ENCODE measurements at regions not wholly inside any gene's neighbourhood (a gene's known extent, or its start where the extent isn't known, plus 50 kb on each side); places are given as distances from the start of the nearest gene placed in this dataset.

- H2AFZ ChIP-seq (ENCODE audit: low read depth, low read length) = no peak overlapping the region
- no peaks in the 10 kb centered on the region for H3K9me3 ChIP-seq (ENCODE audit: insufficient read depth, low read length)
- no peaks in the 10 kb centered on the region for H3K79me2 ChIP-seq (ENCODE audit: low read length)
- no peak overlapping the region for H3K27ac ChIP-seq (ENCODE audit: low read length)
- no peak overlapping the region for H3K4me2 ChIP-seq (ENCODE audit: low read length)
- H3K4me3 ChIP-seq (ENCODE audit: low read length) = no peak overlapping the region
- H3K27me3 ChIP-seq (ENCODE audit: low read depth, low read length) = no peaks in the 10 kb centered on the region
- peaks cover 16% of the 10 kb centered on the region for H3K4me1 ChIP-seq (ENCODE audit: low read length)
- no peaks in the 10 kb centered on the region for H4K20me1 ChIP-seq (ENCODE audit: insufficient read depth, low read length)
- H3K9ac ChIP-seq (ENCODE audit: low read length) = no peak overlapping the region
- no peak for TF ChIP-seq EZH2phosphoT487 (IDR thresholded peaks at IDR 0.05; ENCODE audit: low read depth)
- TF ChIP-seq, protein P1, sequence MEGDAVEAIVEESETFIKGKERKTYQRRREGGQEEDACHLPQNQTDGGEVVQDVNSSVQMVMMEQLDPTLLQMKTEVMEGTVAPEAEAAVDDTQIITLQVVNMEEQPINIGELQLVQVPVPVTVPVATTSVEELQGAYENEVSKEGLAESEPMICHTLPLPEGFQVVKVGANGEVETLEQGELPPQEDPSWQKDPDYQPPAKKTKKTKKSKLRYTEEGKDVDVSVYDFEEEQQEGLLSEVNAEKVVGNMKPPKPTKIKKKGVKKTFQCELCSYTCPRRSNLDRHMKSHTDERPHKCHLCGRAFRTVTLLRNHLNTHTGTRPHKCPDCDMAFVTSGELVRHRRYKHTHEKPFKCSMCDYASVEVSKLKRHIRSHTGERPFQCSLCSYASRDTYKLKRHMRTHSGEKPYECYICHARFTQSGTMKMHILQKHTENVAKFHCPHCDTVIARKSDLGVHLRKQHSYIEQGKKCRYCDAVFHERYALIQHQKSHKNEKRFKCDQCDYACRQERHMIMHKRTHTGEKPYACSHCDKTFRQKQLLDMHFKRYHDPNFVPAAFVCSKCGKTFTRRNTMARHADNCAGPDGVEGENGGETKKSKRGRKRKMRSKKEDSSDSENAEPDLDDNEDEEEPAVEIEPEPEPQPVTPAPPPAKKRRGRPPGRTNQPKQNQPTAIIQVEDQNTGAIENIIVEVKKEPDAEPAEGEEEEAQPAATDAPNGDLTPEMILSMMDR (IDR thresholded peaks at IDR 0.05; ENCODE audit: low read depth, low read length) = no peak
- no peaks in the 10 kb centered on the region for H3K36me3 ChIP-seq (replicated peaks; ENCODE audit: low read depth, low read length)
Observed at GRCh38 chr4:147347217-147347616, 133.7 kb upstream of the EDNRA start.

- Histone ChIP-seq H3K9me3 (ENCODE audit: insufficient read depth, low read length) (no peaks in the 10 kb centered on the region), H3K9ac (ENCODE audit: low read length) (no peak overlapping the region), H3K27ac (ENCODE audit: low read length) (no peak overlapping the region), H3K79me2 (ENCODE audit: low read length) (no peaks in the 10 kb centered on the region), H4K20me1 (ENCODE audit: insufficient read depth, low read length) (no peaks in the 10 kb centered on the region), H3K36me3 (replicated peaks; ENCODE audit: low read depth, low read length) (no peaks in the 10 kb centered on the region), H2AFZ (ENCODE audit: low read depth, low read length) (no peak overlapping the region), H3K4me2 (ENCODE audit: low read length) (no peak overlapping the region), H3K27me3 (ENCODE audit: low read depth, low read length) (no peaks in the 10 kb centered on the region), H3K4me1 (ENCODE audit: low read length) (peaks cover 8% of the 10 kb centered on the region; the same call in 1 of the 2 replicates), H3K4me3 (ENCODE audit: low read length) (no peak overlapping the region)
- no peak for TF ChIP-seq EZH2phosphoT487 (IDR thresholded peaks at IDR 0.05; ENCODE audit: low read depth)
- TF ChIP-seq, protein P1 (IDR thresholded peaks at IDR 0.05; ENCODE audit: low read depth, low read length) = no peak
Observed at GRCh38 chr4:147349193-147349592, 131.7 kb upstream of the EDNRA start.

- no peak overlapping the region for H3K9ac ChIP-seq (ENCODE audit: low read length)
- H2AFZ ChIP-seq (ENCODE audit: low read depth, low read length) = no peak overlapping the region
- TF ChIP-seq EZH2phosphoT487 (IDR thresholded peaks at IDR 0.05; ENCODE audit: low read depth) = no peak
- TF ChIP-seq, protein P1 (IDR thresholded peaks at IDR 0.05; ENCODE audit: low read depth, low read length) = no peak
- no peaks in the 10 kb centered on the region for H3K36me3 ChIP-seq (replicated peaks; ENCODE audit: low read depth, low read length)
- no peak overlapping the region for H3K27ac ChIP-seq (ENCODE audit: low read length)
- no peaks in the 10 kb centered on the region for H4K20me1 ChIP-seq (ENCODE audit: insufficient read depth, low read length)
- no peaks in the 10 kb centered on the region for H3K79me2 ChIP-seq (ENCODE audit: low read length)
- H3K4me1 ChIP-seq (ENCODE audit: low read length) = no peaks in the 10 kb centered on the region
- no peaks in the 10 kb centered on the region for H3K9me3 ChIP-seq (ENCODE audit: insufficient read depth, low read length)
- no peak overlapping the region for H3K4me3 ChIP-seq (ENCODE audit: low read length)
- no peaks in the 10 kb centered on the region for H3K27me3 ChIP-seq (ENCODE audit: low read depth, low read length)
- H3K4me2 ChIP-seq (ENCODE audit: low read length) = no peak overlapping the region
Observed at GRCh38 chr4:147351083-147351787, 129.7 kb upstream of the EDNRA start.

DNA sequence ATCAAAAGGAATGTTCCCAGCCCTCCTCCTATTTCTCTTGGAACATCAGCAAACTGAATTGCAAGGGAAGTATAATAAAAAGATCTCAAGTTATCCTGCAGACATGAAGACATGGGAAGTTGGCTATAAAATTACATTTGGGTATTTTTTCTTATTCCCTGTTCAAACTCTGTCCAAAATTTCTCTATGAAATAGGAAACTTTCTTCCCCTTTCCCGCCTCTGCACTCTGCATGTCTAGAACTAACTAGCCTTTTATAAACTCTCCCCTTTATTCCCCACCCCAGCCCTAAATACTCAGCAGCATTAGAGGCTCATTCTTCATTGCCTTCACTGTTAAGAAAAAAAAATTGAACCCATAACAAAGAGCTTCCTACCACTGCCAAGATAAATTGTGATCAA is 126.7 kb upstream of the EDNRA start:
- Histone ChIP-seq H3K27ac (ENCODE audit: low read length) (no peak overlapping the region), H3K27me3 (ENCODE audit: low read depth, low read length) (no peaks in the 10 kb centered on the region), H3K4me2 (ENCODE audit: low read length) (no peak overlapping the region), H3K9ac (ENCODE audit: low read length) (no peak overlapping the region), H3K4me1 (ENCODE audit: low read length) (no peaks in the 10 kb centered on the region), H3K79me2 (ENCODE audit: low read length) (no peaks in the 10 kb centered on the region), H3K36me3 (replicated peaks; ENCODE audit: low read depth, low read length) (no peaks in the 10 kb centered on the region), H3K4me3 (ENCODE audit: low read length) (no peak overlapping the region), H2AFZ (ENCODE audit: low read depth, low read length) (no peak overlapping the region), H4K20me1 (ENCODE audit: insufficient read depth, low read length) (no peaks in the 10 kb centered on the region), H3K9me3 (ENCODE audit: insufficient read depth, low read length) (no peaks in the 10 kb centered on the region)
- no peak for TF ChIP-seq EZH2phosphoT487 (IDR thresholded peaks at IDR 0.05; ENCODE audit: low read depth)
- TF ChIP-seq, protein P1 (IDR thresholded peaks at IDR 0.05; ENCODE audit: low read depth, low read length) = no peak
